CD4-positive, alpha-beta T cell treated with Interleukin-6 at 100 ng/mL for 8 hours (primary cell): ENCODE measurements at regions not wholly inside any gene's neighbourhood (a gene's known extent, or its start where the extent isn't known, plus 50 kb on each side); places are given as distances from the start of the nearest gene placed in this dataset.
"Not testable (repeated sequence)": the region's sequence is repeated elsewhere in the genome, so short reads cannot be mapped to it uniquely, and the experiment has no call there.

Experiments used
- DNase-seq: peaks from one replicate; pipeline ENCODE4 v3.0.0-alpha.2; 2020; ENCODE audit warnings: mixed read lengths, low spot score

- no peak for DNase-seq
Measured at GRCh38 chr3:21238661-21239060, 512.3 kb downstream of the ZNF385D start.

- no peak for DNase-seq
Measured at GRCh38 chr3:21237638-21238037, 513.4 kb downstream of the ZNF385D start.

GRCh38 chr3:21235491-21235890, 515.5 kb downstream of the ZNF385D start:
- DNase-seq = no peak

GRCh38 chr3:21234933-21235332, 516.1 kb downstream of the ZNF385D start:
- DNase-seq = no peak

GRCh38 chr3:21229426-21230135, 521.4 kb downstream of the ZNF385D start:
- DNase-seq = no peak

GRCh38 chr3:21226086-21226485, 524.9 kb downstream of the ZNF385D start:
- DNase-seq = no peak

- DNase-seq = no peak
Measured at GRCh38 chr3:21220944-21221343, 530.1 kb downstream of the ZNF385D start.

GRCh38 chr3:21216598-21216997, 534.4 kb downstream of the ZNF385D start:
- no peak for DNase-seq

GRCh38 chr3:21204122-21204521, 546.9 kb downstream of the ZNF385D start:
- DNase-seq = not testable (repeated sequence)

GRCh38 chr3:21195203-21195602, 555.8 kb downstream of the ZNF385D start:
- DNase-seq = no peak

- not testable (repeated sequence) for DNase-seq
Measured at GRCh38 chr3:21194036-21194435, 557.0 kb downstream of the ZNF385D start.

- DNase-seq = no peak
Measured at GRCh38 chr3:21188459-21188858, 562.6 kb downstream of the ZNF385D start.

GRCh38 chr3:21185816-21186314, 565.1 kb downstream of the ZNF385D start:
- no peak for DNase-seq

GRCh38 chr3:21174461-21174860, 576.5 kb downstream of the ZNF385D start:
- no peak for DNase-seq

GRCh38 chr3:21170964-21171363, 580.0 kb downstream of the ZNF385D start:
- no peak for DNase-seq

- no peak for DNase-seq
Measured at GRCh38 chr3:21169948-21170347, 581.1 kb downstream of the ZNF385D start.

GRCh38 chr3:21168471-21168870, 582.5 kb downstream of the ZNF385D start:
- DNase-seq = no peak

GRCh38 chr3:21163956-21164355, 587.1 kb downstream of the ZNF385D start:
- no peak for DNase-seq

GRCh38 chr3:21159543-21159906, 591.5 kb downstream of the ZNF385D start:
- DNase-seq = no peak

- no peak for DNase-seq
Measured at GRCh38 chr3:21158861-21159542, 592.0 kb downstream of the ZNF385D start.

GRCh38 chr3:21154911-21155310, 596.1 kb downstream of the ZNF385D start:
- DNase-seq = no peak

- DNase-seq = no peak
Measured at GRCh38 chr3:21152555-21152954, 598.5 kb downstream of the ZNF385D start.

GRCh38 chr3:21142949-21143348, 608.1 kb downstream of the ZNF385D start:
- DNase-seq = no peak

- DNase-seq = no peak
Measured at GRCh38 chr3:21142031-21142430, 609.0 kb downstream of the ZNF385D start.
